ENCODE measurements at regions not wholly inside any gene's neighbourhood (a gene's known extent, or its start where the extent isn't known, plus 50 kb on each side); places are given as distances from the start of the nearest gene placed in this dataset.
A peak's percentile ranks its signal among the peaks of the same experiment; 100 is the strongest.

DNA sequence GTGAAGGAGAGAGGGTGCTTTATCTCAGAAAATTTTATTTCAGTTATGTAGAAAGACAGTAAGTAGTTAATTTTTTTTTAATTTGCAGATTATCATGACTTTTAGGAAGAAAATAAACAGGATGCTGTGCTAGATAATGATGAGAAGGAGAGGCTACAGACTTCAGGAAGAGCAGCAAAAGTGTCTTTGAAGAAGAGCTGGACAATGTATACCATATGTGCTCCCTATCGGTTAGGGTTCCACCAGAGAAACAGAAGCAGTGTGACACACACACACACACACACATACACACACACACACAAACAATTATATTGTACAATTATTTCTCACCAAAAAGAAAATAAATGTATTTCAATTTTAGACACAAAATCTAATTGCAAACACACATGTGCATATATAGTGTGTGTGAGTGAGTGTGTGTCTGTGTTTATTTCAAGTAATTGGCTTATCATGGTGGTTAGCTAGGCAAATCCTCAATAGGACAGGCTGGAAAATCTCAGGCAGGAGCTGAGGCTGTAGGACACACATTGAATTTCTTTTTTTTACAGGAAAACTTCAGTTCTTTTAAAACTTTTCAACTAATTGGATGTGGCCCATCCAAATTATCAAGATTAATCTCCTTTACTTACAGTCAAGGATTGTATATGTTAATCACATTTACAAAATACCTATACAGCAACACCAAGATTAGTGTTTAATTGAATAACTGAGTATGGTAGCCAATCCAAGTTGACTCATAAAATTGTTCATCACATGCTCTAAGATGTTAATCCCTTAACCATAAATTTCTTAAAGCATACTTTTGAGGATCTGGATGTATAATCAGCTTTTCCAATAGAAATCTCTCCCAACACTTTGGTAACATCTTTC is 235.8 kb upstream of the DCN start:
- DNase-seq, result no peak

DNA sequence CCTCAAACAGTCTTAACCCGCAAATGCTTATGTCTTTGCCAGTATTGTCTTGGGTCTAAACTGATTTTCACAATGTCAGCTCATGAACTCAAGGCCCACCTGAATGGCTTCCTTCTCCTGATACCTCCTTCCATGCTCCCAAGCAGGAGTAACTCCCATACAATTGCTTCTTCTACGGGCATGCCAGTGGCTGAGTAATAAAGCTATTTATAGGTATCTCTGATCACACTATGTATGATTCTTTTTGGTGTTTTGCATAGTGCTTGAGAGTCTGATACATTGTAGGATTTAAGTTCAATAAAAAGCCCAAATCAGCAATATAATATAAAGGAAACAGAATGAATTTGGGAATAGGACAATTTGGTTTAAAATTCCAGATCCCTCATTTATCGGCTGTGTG is 235.0 kb upstream of the DCN start:
- DNase-seq, result no peak

DNA sequence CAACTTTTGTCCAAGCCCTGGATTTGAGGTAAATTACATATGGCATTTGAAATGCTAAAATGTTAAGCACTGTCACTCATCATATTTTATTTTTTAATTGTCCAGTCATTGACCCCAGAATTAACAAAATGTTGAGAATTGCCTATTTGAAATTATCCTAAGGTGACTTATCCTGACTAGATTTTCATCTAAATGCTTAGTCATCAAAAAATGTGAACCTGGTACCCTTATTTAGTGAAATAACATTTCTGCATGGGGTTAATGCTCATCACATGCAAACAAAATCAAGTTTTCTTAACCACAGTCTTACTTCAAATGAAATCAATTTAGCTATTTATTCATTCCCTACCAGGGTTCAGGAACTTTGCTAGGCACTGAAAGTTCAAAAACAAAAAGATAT is 232.0 kb upstream of the DCN start:
- DNase-seq, result no peak

DNA sequence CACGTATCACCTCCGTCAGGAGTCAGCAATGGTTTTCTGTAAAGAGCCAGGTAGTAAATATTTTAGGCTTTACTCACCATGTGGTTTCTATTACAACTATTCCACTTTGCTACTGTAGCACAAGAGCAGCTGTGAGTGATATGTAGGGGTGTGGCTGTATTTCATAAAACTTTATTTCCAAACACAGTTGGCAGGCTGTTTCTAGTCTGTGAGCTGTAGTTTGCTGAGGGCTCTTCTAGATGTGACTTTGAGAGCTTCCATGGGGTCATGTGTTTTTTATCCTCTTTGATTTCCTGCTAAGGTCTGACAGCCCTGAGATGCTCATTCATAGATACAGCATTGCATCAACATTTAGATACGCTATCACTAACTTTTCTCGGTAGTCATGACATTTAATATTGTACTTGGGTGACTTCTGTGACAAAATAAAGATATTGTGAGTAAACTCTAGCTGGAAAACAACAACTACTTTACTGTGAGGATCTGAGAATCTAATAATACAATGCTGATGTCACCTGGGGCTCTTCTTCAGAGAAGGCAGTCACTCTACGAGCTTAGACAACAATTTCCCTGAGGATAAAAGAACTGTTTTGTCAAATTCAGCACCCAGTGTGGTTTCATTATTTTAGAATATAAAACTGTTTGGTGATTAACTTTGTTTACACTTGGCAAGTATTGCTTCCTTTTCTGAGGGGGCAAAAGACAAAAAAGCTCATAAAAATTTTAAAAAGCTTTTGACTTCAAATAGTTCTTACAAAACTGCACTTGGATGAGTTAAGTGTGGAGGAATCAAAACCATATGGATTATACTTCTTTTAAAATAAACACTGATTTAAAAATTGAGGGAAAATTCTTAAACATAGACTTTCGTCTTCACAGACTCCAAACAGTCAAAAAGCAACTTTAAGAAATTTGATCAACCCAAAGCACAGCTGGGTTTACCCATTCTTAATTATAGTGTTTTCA is 231.2 kb upstream of the DCN start:
- no peak for DNase-seq

DNA sequence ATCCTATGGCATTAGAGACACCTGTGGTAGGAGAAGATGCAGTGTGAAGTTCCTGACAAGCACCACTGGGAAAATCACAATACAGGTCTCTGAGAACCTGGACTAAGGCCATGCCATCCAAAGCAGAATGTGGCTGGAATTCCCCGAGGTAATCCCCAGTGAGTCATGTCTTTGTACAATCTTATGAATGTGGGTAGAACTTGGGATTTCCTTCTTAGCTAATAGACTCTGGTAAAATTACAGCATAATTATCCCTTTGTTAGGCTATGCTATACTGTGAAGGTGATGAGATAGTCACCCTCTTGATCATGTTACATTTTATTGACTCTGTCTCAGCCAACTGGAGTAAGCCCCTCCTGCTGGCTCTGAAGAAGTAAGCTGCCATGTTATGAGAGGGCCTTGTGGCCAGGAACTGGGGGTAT is 224.3 kb upstream of the DCN start:
- peak; percentile 7 for DNase-seq

DNA sequence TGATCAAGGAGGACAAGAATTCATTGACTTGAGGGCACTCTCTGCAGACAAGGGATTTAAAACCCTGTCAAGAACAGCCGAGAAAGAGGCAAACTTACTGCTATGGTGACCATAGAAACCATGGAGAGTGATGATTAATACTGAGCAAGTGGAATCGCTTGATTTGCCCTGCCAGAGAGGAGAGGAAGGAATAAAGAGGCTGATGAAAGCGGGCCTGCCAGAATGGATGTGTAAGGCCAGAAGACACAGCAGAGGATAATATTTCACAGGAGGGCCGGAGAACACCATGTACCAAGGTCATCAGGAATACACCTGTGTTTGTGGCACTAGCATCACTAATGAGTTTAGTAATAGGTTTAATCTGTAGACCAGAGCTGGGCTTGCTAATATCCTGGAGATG is 221.8 kb upstream of the DCN start:
- DNase-seq, result no peak

DNA sequence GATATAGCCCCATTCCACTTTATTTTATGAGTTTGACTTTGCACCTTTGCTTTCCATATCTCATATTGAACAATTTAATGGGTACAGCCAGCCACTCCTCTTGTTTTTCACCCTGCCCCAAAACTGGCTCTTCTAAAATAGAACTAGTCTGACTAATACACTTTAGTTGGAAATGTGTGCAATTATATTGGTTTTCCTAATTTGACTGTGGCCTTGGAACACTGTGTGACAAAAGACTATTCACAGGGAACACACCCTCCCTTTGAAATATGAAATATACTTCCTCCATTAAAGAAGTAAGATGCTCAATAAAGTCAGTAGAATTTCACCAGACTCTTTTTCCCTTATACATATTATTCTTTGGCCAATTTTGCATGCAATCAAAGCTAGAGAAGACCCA is 218.6 kb upstream of the DCN start:
- no peak for DNase-seq

DNA sequence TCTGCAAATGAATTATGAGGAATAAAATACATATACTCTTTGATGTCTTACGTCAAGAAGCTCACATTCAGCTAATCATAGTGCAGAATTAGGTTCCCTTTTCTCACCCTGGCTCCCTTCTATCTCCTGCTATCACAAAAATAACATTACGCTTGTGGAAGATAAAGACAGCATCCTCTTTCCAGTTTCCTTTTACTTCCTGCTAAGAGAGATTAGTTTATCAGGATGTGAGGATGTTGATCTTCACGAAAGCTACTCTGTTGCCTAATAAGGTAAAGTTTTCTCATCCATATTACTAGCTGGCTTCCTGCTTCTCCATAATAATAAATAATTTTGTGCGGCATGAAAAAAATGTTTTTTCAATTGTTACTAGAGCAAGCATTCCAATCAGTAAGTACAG is 217.7 kb upstream of the DCN start:
- DNase-seq, result no peak

DNA sequence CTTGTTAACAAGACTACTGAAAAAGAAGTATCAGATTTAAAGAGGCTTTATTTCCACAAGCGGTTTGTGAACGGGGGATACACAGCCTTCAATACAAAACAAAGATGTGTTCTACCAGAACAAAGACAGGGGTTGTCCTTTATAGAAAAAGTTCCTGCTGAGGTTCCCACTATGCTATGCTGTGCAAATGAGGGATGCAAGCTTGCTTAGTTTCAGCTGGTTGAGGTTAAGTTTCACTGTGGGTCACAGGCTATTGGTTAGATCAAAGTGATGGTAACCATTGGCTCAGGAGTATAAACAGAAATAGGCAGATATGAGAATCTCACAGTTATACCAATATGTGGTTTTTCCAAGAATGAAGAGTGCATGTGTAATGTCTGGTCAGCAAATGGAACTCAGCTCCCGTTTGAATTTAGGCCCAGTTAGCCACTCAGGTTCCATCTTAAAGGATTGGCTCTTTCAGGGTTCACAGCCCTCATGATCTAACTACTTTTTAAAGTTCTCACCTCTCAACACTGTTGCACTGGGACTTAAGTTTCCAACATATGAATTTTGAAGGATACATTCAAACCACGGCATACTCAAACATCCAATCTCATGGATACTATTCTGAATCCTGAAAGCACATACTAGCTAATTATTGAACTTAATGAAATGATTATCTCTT is 215.4 kb upstream of the DCN start:
- DNase-seq, result no peak

DNA sequence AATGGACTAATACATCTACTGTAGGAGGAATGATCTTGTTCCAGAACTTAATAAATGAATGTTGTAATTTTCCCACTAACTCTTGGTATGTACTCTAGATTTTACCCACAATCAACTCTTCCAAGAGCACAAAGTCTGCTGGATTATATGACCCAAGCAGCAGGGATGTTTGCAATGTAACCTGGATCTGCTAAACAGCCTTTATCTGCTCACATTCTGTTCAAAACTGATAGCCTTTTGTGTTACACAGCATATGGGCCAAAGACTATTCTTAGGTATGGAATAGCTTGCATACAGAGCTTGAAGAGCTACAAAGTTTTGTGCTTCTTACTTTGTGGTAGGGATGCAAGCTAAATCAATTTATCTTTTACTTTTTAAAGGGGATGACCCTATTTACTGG is 213.7 kb upstream of the DCN start:
- no peak for DNase-seq

DNA sequence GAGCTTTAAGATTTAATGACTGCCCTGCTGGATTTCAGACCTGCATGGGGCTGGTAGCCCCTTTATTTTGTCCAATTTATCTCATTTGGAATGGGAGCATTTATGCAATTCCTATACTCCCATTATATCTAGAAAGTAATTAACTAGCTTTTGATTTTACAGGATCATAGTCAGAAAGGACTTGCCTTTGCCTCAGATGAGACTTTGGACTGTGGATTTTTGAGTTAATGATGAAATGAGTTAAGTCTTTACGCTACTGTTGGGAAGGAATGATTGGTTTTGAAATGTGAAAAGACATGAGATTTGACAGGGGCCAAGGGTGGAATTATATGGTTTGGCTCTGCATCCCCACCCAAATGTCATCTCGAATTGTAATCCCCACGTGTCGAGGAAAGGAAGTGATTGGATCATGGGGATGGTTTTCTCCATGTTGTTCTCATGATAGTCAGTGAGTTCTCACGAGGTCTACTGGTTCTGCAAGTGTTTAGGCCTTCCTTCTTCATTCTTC is 213.1 kb upstream of the DCN start:
- DNase-seq, result no peak

DNA sequence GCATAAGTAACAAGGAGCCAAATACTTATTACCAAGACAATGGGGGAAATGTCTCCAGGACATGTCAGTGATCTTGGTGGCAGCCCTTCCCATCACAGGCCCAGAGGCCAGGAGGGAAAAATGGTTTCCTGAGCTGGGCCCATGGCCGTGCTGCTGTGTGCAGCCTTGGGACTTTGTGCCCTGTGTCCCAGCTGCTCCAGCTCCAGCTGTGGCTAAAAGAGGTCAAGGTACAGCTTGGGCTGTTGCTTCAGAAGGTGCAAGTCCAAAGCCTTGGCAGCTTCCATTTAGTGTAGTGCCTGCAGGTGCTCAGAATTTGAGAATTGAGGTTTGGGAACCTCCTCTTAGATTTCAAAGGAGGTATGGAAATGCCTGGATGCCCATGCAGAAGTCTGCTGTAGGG is 212.3 kb upstream of the DCN start:
- no peak for DNase-seq

DNA sequence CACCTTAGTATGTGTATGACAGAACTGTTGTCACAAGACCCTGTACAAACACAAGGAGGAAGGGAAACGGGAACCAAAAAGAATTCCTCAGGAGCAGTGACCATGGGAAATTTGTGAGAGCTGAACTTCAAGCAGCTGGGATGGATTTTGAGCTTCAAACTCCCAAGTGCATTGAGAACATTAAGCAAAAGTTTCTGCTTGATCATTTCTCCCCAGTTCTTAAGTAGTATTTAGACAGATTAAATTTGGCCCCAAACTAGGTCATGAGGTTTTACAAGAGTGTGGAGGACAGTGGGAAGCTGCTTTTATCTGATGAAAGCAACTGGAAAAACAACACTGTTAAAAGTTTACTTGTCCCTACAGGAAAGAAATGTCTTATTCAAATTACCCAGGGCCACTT is 206.0 kb upstream of the DCN start:
- DNase-seq, result no peak

DNA sequence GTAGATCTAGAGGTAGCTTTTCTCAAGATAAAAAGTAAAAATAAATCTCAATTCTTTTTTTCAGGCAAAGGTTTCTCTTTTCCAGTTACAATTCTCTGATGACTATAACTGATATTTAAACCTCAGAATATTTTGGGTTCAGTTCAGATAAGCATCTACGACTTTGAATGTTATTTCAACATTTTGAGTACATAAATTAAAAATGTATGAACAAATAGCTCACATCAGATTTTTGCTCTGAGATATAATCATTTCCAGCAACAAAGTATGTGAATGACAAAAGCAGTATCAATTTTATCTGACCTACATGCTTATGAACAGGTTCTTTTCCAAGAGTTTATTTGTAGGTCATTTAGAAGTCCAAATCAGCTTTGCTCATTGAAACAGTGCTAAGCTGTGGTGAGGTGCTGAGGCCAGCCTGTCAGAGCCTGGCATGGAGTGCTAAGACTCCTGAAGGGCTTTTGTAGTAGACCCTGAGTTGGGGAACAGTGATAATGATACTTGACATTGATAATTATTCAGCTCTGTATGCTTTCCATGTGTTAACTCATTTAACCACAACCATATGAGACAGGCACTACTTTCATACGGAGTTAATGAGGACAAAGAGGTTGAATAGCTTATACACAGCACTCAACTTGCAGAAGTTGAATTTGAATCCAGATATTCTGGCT is 205.0 kb upstream of the DCN start:
- no peak for DNase-seq

DNA sequence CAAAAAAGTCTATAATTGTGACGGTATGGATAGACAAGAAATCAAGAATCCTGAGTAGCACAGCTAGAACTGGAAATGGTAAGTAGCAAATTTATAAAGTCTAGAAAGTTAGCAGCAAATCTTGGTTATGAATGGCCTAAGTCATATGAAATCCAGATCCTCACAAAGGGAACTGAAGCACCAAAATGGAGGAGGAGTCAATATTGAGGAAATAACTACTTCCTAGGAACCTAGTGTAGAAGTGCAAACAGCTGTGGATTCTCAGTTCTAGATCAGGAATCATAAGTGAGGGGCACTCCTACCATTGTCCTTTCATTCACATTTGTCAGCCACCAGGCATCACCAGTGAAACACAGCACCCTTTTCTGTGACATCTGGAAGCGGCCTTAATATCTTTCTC is 202.2 kb upstream of the DCN start:
- no peak for DNase-seq

DNA sequence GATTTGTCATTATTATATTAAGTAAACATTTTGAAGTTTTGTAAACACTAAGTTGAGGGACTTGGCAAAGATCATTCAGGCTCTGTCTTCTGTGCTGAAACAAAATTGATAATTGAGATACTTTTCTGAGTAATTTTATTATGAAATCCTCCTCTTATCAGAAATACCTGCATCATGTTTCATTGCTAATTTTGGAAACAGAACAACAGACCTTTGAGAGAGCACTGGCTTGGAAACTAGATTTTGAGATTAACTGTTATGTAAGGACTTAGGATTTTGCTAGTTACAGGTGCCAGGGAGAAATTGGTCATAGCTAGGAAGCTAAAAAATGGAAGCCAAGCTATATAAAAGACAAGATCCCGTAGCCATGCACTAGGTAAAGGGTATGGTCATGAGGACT is 201.7 kb upstream of the DCN start:
- DNase-seq, result no peak

DNA sequence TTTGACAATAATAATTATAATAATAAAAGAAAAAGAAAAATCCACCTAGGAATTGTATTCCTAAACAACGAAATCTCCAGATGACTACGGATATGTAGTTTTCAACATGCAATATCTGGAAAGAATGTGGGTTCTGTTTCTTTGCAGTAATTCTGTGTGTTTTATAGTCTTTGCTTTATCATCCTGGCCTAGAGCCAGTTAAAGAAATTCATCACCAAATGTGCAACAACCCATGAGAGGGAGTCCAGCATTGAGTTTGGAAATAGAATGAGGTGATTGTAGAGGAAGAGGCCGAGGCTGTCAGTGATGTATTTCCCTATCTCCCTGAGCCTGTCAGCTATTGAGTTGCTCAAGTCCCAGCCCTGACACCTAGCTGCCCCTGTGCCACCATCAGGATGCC is 200.5 kb upstream of the DCN start:
- DNase-seq, result no peak

DNA sequence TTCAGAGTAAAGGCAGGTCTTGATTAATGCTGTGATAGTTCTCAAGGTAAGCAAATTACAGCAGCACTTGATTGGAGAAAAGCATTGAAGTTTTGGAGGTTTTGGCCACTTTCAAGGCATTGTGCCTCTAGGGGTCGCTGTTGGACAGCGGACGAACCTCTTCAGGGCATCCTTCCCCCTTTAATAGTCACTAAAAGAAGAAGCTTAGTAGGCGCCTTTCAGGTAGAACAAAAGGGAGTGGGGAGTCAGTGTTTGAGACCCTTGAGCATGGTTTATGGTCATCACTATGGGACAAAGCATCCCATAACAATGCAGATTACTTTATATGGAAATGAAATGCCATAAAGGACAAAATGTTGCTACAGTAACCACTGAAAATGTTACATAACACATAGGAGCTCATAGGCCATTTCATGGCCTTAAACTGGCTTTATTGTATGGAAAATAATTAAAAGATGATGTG is 199.5 kb upstream of the DCN start:
- peak; percentile 89 for DNase-seq

DNA sequence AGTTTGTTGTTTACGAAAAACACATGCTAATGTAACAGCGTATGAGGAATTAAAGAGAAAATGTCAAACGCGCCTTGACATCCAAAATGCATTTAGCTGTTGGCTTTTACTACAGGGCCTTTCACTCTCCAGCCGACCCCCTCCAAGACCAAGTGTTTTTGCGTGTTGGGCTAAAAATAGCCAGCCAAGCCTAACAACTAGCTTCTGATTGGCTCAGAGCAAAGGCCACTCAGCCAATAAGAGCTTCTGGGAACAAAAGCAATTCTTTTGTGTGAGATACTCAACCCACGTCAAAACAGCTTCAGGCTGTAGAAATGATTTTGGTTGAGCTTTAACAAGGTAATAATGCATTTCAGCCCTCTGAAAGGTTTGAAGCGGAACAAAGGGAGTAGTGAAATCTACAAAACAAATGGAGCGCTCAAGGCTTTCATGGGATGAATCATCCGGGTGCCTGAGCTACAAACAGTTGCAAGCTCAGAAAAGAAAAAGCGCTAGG is 198.7 kb upstream of the DCN start:
- peak; percentile 5 for DNase-seq

DNA sequence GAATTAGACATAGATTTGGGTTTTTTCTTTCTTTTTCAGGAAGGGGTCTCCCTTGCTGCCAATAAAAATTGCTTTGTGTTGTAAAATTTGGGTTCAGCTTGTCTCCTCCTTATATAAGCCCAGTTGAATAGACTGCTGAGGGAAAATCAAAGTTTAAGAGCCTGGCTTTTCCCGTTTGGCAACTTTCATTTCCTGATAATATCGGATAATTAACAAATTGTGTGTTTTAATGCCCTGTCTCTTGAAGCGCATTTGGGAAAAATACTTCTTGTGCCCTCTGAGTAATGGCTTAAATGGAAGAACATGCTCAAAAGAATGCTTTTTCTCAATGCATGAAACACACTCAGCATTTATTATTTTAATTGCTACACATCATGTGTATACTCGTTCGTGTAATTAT is 198.0 kb upstream of the DCN start:
- DNase-seq, result no peak

DNA sequence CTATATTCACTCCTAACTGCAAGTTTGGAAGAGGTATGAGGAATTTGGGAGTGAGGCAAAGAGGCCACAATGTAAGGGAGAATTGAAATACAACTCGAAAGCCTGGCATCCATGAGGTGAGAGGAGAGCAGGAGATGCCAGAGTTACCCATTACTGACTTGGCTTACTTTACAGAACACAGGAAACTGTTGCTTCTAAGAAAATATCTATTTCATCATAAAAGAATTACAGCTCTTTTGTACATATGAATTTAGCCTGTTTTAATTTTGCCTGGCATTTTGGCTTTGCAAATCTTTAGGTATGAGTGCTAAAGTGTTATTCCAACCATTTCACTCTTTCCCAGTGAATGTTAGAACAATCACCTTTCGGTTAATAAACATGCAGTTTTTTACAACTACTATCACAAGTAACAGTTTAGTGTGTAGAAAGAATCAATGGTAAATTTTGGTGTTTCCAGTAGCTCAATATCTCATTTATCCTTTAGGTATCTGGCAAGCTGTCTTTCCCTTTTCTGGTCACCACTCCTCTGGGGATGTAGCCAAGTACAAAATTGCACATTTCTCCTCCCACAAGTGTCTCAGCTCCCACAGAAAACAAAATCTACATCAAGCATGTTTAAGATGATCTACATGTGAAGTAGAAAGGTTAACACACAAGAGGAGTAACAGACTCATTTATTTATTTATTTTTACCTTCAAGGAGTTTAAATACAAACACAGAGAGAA is 196.6 kb upstream of the DCN start:
- no peak for DNase-seq

DNA sequence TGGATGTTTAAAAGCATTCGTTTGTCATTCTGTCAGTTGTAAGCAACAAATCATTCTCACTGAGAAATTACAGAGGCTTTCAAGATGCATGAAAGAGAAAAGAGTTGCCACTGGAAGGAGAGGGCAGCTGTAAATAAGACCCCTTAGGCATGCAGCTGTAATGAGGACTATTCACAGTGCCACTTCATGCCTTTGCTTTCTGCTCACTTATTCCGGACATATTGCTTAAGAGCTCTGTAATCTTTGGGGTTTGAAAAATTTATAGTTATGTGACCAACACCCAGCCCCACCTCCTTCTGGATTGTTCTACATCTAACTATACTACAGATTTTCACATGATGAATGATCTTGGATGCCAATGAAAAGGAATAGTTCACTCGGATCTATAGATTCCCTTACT is 194.8 kb upstream of the DCN start:
- DNase-seq, result no peak

Measured in stimulated activated CD4-positive, alpha-beta T cell treated with anti-CD3 and anti-CD28 coated beads, Interleukin-15, amount 100 ng/mL, for 24 hours (primary cell).